ENCODE measurements at regions not wholly inside any gene's neighbourhood (a gene's known extent, or its start where the extent isn't known, plus 50 kb on each side); places are given as distances from the start of the nearest gene placed in this dataset.

DNA sequence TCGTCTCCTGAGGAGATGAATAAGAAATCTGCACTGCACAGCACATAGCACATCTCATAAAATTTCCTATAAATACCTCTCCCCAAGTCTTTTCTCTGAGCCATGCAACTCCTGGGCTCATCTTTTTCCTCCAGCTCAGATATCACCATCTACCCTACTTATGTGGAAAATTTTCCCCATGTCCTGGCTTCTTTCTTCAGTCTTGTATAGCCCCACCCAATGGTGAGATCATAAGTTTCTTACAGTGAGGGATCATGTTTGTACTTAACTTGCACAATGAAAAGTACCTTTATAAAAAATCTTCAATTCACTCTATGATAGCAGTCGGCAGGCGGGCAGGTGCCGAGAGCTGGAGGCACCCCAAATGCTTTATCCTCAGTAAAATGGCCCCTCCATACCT lies 198.6 kb upstream of the S100G start:
- no peak for DNase-seq

GRCh38 chrX:16454926-16455325 lies 195.0 kb upstream of the S100G start:
- no peak for DNase-seq

DNA sequence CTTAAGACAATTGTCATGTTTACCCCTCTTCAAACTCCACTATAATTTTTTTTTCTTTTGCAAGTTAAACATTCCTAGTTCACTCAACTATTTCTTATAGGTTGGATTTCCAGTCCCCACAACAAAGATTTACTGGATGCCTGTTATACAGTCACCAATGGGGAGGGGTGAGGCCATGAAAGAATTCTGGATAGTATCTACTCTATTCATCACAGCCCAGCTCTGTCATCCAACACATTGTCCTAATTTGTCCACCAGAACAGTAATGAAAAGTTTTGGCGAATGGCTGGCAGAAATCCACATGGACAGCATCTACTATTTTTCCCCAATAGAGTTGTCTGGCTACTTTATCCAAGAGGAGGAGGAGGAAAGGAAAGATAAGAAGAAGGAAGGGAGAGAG lies 192.7 kb upstream of the S100G start:
- DNase-seq: no peak

DNA sequence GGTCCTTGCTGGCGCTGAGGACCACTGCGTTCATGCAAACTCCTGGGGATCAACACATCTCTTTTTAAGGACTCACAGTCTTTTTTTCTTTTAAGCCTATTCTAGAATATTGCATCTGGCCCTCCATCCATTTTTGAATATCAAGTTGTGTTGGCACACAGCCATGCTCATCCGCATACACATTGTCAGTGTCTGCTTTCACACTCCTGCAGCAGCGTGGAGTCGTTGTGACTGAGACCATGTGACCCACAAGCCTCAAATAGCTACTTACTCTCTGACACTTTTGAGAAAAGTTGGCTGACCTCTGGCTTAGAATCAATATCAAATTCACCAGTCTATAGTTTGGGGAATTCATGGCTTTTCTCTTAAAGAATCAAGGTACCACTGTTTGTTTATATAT lies 191.8 kb upstream of the S100G start:
- no peak for DNase-seq

DNA sequence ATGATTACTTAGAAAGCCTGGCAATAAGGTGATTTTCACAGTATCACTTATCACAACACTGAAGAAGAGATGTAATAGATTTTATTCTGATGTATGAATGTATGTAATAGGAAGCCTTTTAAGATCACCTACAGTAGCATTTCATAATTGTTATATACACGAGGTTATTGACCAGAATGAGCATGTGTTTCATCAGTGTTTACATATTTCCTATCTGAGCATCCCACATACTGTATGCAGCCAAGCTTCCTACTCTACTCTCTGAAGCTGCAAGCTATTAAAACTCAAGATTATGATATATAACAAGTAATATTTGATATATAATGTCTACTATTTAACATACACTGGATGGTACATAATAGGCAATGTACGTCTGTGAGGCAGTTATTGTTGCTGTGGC lies 190.9 kb upstream of the S100G start:
- no peak for DNase-seq

DNA sequence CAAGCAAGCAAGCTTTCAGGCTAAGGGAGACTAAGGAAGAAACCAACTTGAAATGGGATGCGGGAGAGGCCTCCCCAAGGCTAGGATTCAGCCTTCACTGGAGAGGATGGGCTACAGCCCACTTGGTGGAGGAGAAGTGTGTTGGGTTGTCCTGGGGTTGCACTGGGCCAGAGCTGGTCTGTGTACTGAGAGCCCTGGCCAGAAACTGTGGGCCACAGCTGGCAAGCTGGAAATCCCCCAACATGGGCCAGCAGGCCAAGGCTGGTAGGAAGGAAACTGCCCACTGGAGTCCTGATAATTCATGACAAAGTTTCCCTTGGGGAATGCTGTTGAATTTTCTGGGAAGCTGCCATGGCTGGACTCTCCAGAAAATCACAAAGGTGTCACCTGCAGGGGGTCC lies 188.0 kb upstream of the S100G start:
- DNase-seq: no peak

DNA sequence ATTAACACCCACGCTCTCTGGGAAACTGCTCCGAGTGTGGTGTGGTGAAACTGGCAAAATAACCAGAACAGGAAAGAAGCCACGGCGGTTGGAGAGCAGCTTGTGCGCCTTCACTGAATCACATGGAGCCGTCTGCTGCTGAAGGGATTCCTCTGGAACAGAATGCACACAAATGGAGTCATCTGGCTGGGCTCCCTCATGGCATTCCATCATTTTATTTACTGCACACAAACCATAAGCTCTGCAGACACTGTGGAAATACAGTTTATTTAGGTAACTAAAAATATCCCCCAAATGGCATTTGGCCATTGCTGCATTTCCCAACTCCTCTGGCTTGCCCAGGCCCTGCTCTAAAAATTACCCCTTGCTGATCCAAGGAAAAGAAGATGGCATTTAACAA lies 187.0 kb upstream of the S100G start:
- DNase-seq: no peak

- DNase-seq: no peak
Observed at GRCh38 chrX:16464369-16464768, 185.6 kb upstream of the S100G start.

GRCh38 chrX:16465081-16465876 lies 184.7 kb upstream of the S100G start:
- no peak for DNase-seq

- no peak for DNase-seq
Observed at GRCh38 chrX:16466640-16467432, 183.1 kb upstream of the S100G start.

- no peak for DNase-seq
Observed at GRCh38 chrX:16469870-16470269, 180.1 kb upstream of the S100G start.

DNA sequence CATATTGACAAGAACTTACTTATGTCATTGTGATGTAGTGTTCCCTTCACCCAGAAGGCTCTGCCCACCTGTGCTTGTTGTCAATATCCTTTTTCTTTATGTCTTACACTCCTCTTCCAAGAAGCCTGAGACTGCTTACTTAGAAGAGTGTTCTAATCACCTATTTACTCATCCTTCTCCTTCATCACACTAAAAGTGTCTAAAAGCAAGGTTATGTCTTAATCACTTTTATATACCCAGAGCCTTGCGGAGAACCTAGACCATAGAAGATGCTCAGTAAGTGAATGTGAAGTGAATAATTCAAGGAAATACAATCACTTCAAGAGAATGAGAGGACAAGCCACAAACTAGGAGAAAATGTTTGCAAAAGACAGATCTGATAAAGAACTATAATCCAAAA lies 177.6 kb upstream of the S100G start:
- no peak for DNase-seq

GRCh38 chrX:16474511-16474910 lies 175.4 kb upstream of the S100G start:
- DNase-seq: no peak

DNA sequence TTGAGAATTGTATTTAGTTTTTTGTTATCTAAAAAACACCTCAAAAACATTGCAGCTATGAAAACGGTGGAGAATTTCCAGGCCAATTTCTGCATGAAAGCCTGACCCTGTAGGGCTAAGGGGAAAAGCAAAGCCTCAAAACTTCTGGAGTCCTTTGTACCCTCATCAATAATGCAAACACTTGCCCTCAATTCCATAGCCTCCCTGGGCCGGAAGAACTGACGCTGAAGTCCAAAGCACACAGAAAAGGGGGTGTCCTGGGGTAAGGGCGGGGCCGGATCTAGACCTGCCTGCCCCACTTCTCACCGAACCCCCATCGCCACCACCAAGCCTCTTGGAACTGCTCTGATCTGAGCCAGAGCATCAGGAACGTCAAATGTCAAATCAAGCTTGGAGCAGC lies 173.9 kb upstream of the S100G start:
- DNase-seq: no peak

GRCh38 chrX:16476692-16477091 lies 173.3 kb upstream of the S100G start:
- DNase-seq: no peak

DNA sequence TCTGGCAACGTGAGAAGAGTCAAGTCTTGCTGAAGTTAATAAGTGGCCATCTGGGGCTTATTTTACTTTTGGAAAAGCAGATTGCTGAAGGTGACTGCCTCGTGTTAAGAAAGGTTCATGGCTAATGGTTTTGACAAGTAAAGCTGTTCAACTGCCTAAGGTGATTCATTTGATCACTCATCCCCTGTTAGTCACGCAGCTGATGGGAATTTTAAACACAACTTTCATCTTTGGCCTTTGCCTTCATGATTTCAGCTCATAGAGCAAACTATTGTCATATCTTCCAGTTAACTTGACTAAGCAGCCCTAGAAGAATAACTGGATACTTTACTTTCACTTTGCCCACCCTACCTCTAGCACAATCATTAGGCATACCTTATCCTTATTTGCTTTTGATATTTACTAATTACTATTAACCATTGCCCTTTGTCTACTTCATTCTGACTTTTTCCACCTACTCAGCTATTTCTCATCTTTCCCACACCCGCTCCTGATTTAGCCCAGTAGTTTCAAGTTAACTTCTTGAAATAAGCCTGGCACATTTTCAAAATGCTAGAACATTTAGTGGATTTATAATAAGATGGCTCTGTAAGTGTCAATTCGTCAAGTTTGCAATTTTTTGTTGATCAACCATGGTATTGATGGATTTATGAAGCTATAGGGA lies 170.6 kb upstream of the S100G start:
- DNase-seq: no peak

- DNase-seq: no peak
Observed at GRCh38 chrX:16480049-16480448, 169.9 kb upstream of the S100G start.

GRCh38 chrX:16484338-16484737 lies 165.6 kb upstream of the S100G start:
- peak; percentile 11 to 41 for DNase-seq

GRCh38 chrX:16487620-16488385 lies 162.2 kb upstream of the S100G start:
- no peak for DNase-seq

DNA sequence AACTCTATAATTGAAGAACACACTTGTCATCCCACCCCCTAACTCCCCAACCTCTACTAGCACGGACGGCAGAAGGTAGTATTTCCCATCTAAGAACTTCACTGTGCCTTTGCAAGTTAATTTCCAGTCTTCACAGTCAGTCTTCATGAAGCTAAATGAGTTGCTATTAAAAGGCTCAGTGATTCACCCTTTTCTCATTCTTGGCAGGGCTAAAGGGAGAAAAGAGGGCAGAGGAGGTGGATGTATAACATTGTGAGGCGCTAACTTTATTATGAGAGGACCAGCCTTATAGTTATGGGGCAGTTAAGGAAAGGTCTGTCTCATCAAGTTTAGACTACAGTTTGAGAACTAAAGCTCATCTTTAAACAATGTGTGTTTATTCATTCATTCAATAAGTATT lies 161.0 kb upstream of the S100G start:
- no peak for DNase-seq

- no peak for DNase-seq
Observed at GRCh38 chrX:16491461-16491860, 158.5 kb upstream of the S100G start.

DNA sequence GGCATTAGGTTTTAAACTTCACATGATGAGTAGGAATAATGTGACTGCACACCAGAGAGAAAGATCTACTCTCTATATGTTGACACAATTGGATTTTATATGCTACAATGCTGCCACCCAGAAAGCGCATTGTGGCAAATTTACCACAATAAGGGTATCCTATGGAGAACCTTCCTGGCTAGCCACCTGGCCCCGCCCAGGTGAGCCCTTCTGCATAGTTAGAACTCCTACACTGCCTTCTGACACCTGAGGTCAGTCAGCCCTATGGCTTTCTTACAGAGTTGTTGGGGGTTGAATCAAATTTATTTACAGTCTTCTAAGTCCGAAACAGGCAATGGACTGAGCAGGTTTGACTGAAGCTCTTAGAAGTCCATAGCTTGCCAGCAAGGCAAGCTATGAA lies 153.8 kb upstream of the S100G start:
- no peak for DNase-seq
